HEK293 (cell line): ENCODE measurements at regions not wholly inside any gene's neighbourhood (a gene's known extent, or its start where the extent isn't known, plus 50 kb on each side); places are given as distances from the start of the nearest gene placed in this dataset.

Experiments used
- CTCF ChIA-PET: fragments of 350-600 bp; formaldehyde crosslinking; extraction: SDS; loops from one replicate; lab custom pipeline; 2021; ENCODE audit warnings: antibody characterized with exemption; lab: Yijun Ruan, JAX
- POLR2A ChIA-PET: fragments of 300-600 bp; formaldehyde crosslinking; extraction: SDS; loops from one replicate; lab custom pipeline; 2020; ENCODE audit warnings: antibody characterized with exemption, inconsistent platforms; lab: Yijun Ruan, JAX
- H3K27ac ChIP-seq: fragments of 200-500 bp; sonication (Bioruptor generic); 2 replicates; pipeline ENCODE4 v1.5.1; 2014; ENCODE audit warnings: low read depth, low read length, control low read depth, inconsistent platforms; ENCODE audit errors: extremely low read depth
- H3K36me3 ChIP-seq, 2 experiments: fragments of 200-500 bp in 1 of 2; sonication (Bioruptor generic) in 1 of 2; 1 replicate in 1 of 2; 2 replicates in 1 of 2; pipeline ENCODE4 v1.5.1; 2014 to 2017; ENCODE audit warnings: inconsistent platforms in 2 of 2, low read length in 2 of 2; ENCODE audit not compliant: control insufficient read depth in 2 of 2, insufficient read depth in 1 of 2
- H3K4me1 ChIP-seq: fragments of 200-500 bp; sonication (Bioruptor generic); 2 replicates; pipeline ENCODE4 v1.5.1; 2014; ENCODE audit warnings: mild to moderate bottlenecking, low read length, inconsistent platforms; ENCODE audit not compliant: control insufficient read depth, insufficient read depth
- H3K4me3 ChIP-seq: 2 replicates; pipeline ENCODE4 v1.5.1; 2011; ENCODE audit warnings: low read depth, mild to moderate bottlenecking, control low read depth, low read length, moderate library complexity
- H3K9me3 ChIP-seq: fragments of 200-500 bp; sonication (Bioruptor generic); 2 replicates; pipeline ENCODE4 v1.5.1; 2014; ENCODE audit warnings: low read depth, low read length, inconsistent platforms; ENCODE audit not compliant: control insufficient read depth, insufficient read depth
- BCL11B ChIP-seq: fragments of 450-650 bp; formaldehyde crosslinking; IDR thresholded peaks from 2 replicates; pipeline ENCODE4 v1.5.1; 2016; ENCODE audit warnings: low read depth, missing biosample characterization, missing genetic modification characterization
- CTCF ChIP-seq: fragments of 450-650 bp; formaldehyde crosslinking; IDR thresholded peaks from 2 replicates; pipeline ENCODE4 v1.5.1; 2016; ENCODE audit warnings: missing biosample characterization, missing genetic modification characterization
- GLIS1 ChIP-seq: fragments of 450-650 bp; formaldehyde crosslinking; IDR thresholded peaks from 2 replicates; pipeline ENCODE4 v1.5.1; 2016; ENCODE audit warnings: missing biosample characterization, missing genetic modification characterization
- HOXC10 ChIP-seq: sonication (generic); formaldehyde crosslinking; IDR thresholded peaks from 2 replicates; pipeline ENCODE4 v1.8.1; 2023; ENCODE audit warnings: mild to moderate bottlenecking, missing genetic modification reagents
- INSM2 ChIP-seq: fragments of 450-650 bp; formaldehyde crosslinking; IDR thresholded peaks from 2 replicates; pipeline ENCODE4 v1.5.1; 2016; ENCODE audit warnings: missing biosample characterization, missing genetic modification characterization
- KLF16 ChIP-seq: fragments of 450-650 bp; formaldehyde crosslinking; IDR thresholded peaks from 2 replicates; pipeline ENCODE4 v1.5.1; 2017; ENCODE audit warnings: missing biosample characterization, missing genetic modification characterization
- KLF8 ChIP-seq: fragments of 450-650 bp; formaldehyde crosslinking; IDR thresholded peaks from 2 replicates; pipeline ENCODE4 v1.5.1; 2016; ENCODE audit warnings: missing biosample characterization, missing genetic modification characterization
- OVOL3 ChIP-seq: fragments of 450-650 bp; formaldehyde crosslinking; IDR thresholded peaks from 2 replicates; pipeline ENCODE4 v1.5.1; 2016; ENCODE audit warnings: missing biosample characterization, missing genetic modification characterization
- SCRT2 ChIP-seq: fragments of 450-650 bp; formaldehyde crosslinking; IDR thresholded peaks from 2 replicates; pipeline ENCODE4 v1.5.1; 2016; ENCODE audit warnings: missing biosample characterization, missing genetic modification characterization
- YY1 ChIP-seq: fragments of 450-650 bp; formaldehyde crosslinking; IDR thresholded peaks from 2 replicates; pipeline ENCODE4 v1.5.1; 2018; ENCODE audit warnings: missing biosample characterization, missing genetic modification characterization
- ZBTB20 ChIP-seq: fragments of 450-650 bp; formaldehyde crosslinking; IDR thresholded peaks from 2 replicates; pipeline ENCODE4 v1.5.1; 2016; ENCODE audit warnings: missing biosample characterization, missing genetic modification characterization
- ZBTB21 ChIP-seq: fragments of 450-650 bp; formaldehyde crosslinking; IDR thresholded peaks from 2 replicates; pipeline ENCODE4 v1.5.1; 2017; ENCODE audit warnings: missing biosample characterization, missing genetic modification characterization
- ZBTB8A ChIP-seq: fragments of 450-650 bp; formaldehyde crosslinking; IDR thresholded peaks from 2 replicates; pipeline ENCODE4 v1.5.1; 2016; ENCODE audit warnings: missing biosample characterization, missing genetic modification characterization
- ZEB2 ChIP-seq: fragments of 450-650 bp; formaldehyde crosslinking; IDR thresholded peaks from 2 replicates; pipeline ENCODE4 v1.5.1; 2016; ENCODE audit warnings: missing biosample characterization, missing genetic modification characterization
- ZFP3 ChIP-seq: fragments of 450-650 bp; formaldehyde crosslinking; IDR thresholded peaks from 2 replicates; pipeline ENCODE4 v1.5.1; 2016; ENCODE audit warnings: low read depth, missing biosample characterization, missing genetic modification characterization
- ZNF114 ChIP-seq: fragments of 450-650 bp; formaldehyde crosslinking; IDR thresholded peaks from 2 replicates; pipeline ENCODE4 v1.5.0; 2017; ENCODE audit warnings: missing biosample characterization, missing genetic modification characterization
- ZNF133 ChIP-seq: fragments of 450-650 bp; formaldehyde crosslinking; IDR thresholded peaks from 2 replicates; pipeline ENCODE4 v1.5.1; 2016; ENCODE audit warnings: missing biosample characterization, missing genetic modification characterization
- ZNF2 ChIP-seq: fragments of 450-650 bp; formaldehyde crosslinking; IDR thresholded peaks from 2 replicates; pipeline ENCODE4 v1.5.1; 2016; ENCODE audit warnings: missing biosample characterization, missing genetic modification characterization
- ZNF26 ChIP-seq: fragments of 450-650 bp; formaldehyde crosslinking; IDR thresholded peaks from 2 replicates; pipeline ENCODE4 v1.5.1; 2016; ENCODE audit warnings: missing biosample characterization, missing genetic modification characterization
- ZNF311 ChIP-seq: fragments of 450-650 bp; formaldehyde crosslinking; IDR thresholded peaks from 2 replicates; pipeline ENCODE4 v1.5.1; 2017; ENCODE audit warnings: missing biosample characterization, missing genetic modification characterization, borderline replicate concordance
- ZNF645 ChIP-seq: fragments of 450-650 bp; formaldehyde crosslinking; IDR thresholded peaks from 2 replicates; pipeline ENCODE4; 2016; ENCODE audit warnings: missing biosample characterization, missing genetic modification characterization
- ZNF785 ChIP-seq: fragments of 450-650 bp; formaldehyde crosslinking; IDR thresholded peaks from 2 replicates; pipeline ENCODE4 v1.5.1; 2016; ENCODE audit warnings: missing biosample characterization, missing genetic modification characterization
- ZSCAN18 ChIP-seq: fragments of 450-650 bp; formaldehyde crosslinking; IDR thresholded peaks from 2 replicates; pipeline ENCODE4 v1.5.1; 2016; ENCODE audit warnings: missing biosample characterization, missing genetic modification characterization
- ZSCAN5A ChIP-seq: fragments of 450-650 bp; formaldehyde crosslinking; IDR thresholded peaks from 2 replicates; pipeline ENCODE4 v1.5.1; 2016; ENCODE audit warnings: missing biosample characterization, missing genetic modification characterization

GRCh38 chr10:78830062-78830975 lies 238.4 kb upstream of the ZMIZ1 start:
- 0 out of 2 replicates have a peak, but pooled peaks have one; percentile 25 for TF ChIP-seq INSM2 (tag by site-specific recombination)
- peak; percentile 64 for TF ChIP-seq ZFP3
- TF ChIP-seq ZNF114 (tag by site-specific recombination) = no peak
- H3K9me3 ChIP-seq = no peaks in the 10 kb centered on the region
- POLR2A ChIA-PET = no interaction called here
- H3K36me3 ChIP-seq = no peaks in the 10 kb centered on the region
- no peak overlapping the region for H3K4me3 ChIP-seq
- CTCF ChIA-PET = no interaction called here
- H3K27ac ChIP-seq = no peak overlapping the region
- H3K4me1 ChIP-seq = no peaks in the 10 kb centered on the region

- TF ChIP-seq ZNF785 (tag by site-specific recombination) (no peak), SCRT2 (tag by site-specific recombination) (no peak), HOXC10 (CRISPR knock-in tag) (no peak), CTCF (tag by site-specific recombination) (no peak), ZBTB21 (tag by site-specific recombination) (no peak), BCL11B (tag by site-specific recombination) (no peak), ZNF311 (tag by site-specific recombination) (no peak), ZNF645 (tag by site-specific recombination) (no peak), ZBTB20 (tag by site-specific recombination) (no peak), ZNF133 (no peak)
- TF ChIP-seq, all 188 proteins: peak for 0
- Histone ChIP-seq H3K9me3 (no peaks in the 10 kb centered on the region), H3K36me3 (no peaks in the 10 kb centered on the region), H3K4me1 (no peaks in the 10 kb centered on the region), H3K27ac (no peak overlapping the region), H3K4me3 (no peak overlapping the region)
- ChIA-PET CTCF (no interaction called here), POLR2A (no interaction called here)
Observed at GRCh38 chr10:78830976-78831375, 237.8 kb upstream of the ZMIZ1 start.

GRCh38 chr10:78831461-78831860 lies 237.3 kb upstream of the ZMIZ1 start:
- Histone ChIP-seq H3K4me1 (no peaks in the 10 kb centered on the region), H3K9me3 (no peaks in the 10 kb centered on the region), H3K4me3 (no peak overlapping the region), H3K27ac (no peak overlapping the region), H3K36me3 (no peaks in the 10 kb centered on the region)
- ChIA-PET CTCF (no interaction called here), POLR2A (no interaction called here)
- TF ChIP-seq YY1 (tag by site-specific recombination) (no peak), ZSCAN18 (tag by site-specific recombination) (no peak), KLF8 (no peak), OVOL3 (tag by site-specific recombination) (no peak), ZNF2 (tag by site-specific recombination) (no peak), ZSCAN5A (tag by site-specific recombination) (no peak), ZNF26 (tag by site-specific recombination) (no peak), ZEB2 (tag by site-specific recombination) (no peak), ZBTB8A (tag by site-specific recombination) (no peak), GLIS1 (tag by site-specific recombination) (no peak), KLF16 (tag by site-specific recombination) (no peak)
